NCI-H69 (cell line): ENCODE measurements at regions not wholly inside any gene's neighbourhood (a gene's known extent, or its start where the extent isn't known, plus 50 kb on each side); places are given as distances from the start of the nearest gene placed in this dataset.
A peak's percentile ranks its signal among the peaks of the same experiment; 100 is the strongest.

Experiments used
- DNase-seq: peaks from one replicate; lab custom pipeline; 2025; lab: John Stamatoyannopoulos, UW

DNA sequence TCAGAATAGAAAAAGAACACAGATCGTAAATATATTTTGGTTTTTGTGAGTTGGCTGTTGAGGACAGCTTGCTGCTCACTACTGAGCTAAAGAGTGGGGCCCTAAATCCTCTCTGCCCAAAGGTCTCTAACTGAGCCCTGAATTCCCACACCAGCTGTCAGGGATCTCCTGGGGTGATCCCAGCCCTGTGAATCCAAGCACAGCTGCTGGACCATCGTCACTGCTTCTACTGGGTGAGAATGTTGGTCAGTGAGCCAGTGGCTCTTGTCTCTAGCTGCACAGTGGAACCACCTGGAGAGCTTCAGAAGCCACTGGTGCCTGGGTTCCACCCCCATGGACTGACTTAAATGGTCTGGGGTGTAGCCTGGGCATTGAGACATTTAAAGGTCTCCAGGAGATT lies 90.5 kb upstream of the IL12A start:
- DNase-seq, result no peak

DNA sequence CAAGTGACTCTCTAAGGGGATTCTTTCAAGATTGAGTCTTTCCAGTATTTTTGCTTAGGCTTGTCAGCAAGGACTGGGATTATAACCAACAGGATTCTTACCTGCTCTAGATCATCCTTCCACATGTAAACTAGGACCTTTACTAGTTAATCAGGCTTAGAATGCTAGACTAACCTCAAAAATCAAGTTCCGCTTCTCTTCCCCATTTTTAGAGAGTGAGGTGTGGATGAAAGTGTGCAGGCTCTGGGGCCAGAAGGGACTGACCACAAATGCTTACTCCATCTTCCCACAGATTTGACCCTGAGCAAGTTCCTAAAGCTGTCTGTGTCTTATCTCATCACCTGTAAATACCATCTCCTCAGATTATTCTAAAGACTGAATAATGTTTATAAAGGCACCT lies 89.5 kb upstream of the IL12A start:
- DNase-seq, result no peak

DNA sequence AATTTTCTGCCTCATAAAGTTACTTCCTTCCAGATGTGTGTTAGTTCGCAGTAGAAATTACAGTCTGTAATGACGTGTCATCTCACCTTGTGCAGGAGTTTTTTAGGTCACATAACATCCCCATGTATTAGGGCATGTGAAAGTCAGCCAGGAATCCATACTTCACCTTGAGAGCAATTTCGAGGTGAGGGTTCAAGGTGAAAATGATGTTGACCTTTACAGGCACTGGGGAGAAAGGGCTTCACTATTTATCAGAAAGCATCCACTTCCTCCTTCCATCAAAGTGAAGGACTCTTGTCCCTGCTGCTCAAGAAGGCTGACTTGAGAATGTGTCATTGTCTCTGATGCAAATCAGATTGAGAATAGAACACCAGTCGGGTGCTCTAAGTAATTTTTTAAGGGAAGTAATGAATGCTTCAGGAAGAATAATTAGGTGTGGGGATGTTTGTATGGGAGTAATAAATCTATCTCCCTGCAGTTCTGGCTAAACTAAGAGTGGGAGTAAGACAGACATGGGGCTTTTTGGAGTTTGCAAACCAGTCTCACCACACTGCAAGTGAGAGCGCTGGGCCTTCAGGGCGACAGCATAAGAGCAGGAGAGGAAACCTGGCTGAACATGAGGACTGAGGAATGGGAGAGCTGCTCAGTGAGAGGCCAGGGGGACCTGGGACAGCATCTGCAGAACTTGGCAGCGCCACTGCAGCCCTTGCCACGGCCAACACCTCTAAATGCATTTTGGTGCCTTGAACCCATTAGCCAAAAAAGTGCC lies 85.9 kb upstream of the IL12A start:
- DNase-seq, result no peak

DNA sequence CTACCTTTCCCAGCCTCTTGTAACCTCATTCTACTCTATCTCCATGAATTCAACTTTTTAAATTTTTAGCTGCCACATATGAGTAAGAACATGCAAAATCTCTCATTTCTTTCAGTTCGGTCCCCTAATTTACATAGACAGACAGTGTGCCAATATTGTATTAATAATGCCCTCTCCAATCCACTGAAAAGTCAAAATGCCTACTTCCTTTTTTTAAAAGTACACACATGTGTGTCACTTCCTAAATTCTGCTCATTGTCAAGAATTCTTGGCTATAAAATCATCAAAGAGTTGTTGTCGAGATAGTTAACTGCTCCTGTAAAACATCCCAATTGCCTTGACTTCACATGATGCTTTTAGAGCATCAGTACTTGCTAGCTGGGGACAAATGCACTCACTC lies 84.2 kb upstream of the IL12A start:
- DNase-seq, result no peak

DNA sequence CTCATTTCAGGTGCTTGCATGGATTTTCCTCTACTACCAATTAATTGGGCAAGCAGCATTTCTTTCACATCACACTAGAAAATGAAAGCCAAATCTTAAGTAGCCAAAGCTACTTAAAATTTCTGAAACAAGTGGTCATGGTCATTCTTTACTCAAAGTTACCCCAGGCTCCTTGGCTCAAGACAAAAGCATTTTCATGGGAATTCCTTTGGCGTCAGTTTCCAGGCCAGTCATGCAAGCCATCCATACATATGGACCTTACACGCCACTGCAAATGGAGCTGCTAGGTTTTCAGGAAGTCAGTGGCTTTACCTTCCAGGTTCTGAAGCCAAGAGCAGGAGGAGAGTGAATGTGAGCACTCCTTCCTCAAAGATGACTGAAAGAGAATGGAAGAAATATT lies 83.7 kb upstream of the IL12A start:
- DNase-seq, result no peak

DNA sequence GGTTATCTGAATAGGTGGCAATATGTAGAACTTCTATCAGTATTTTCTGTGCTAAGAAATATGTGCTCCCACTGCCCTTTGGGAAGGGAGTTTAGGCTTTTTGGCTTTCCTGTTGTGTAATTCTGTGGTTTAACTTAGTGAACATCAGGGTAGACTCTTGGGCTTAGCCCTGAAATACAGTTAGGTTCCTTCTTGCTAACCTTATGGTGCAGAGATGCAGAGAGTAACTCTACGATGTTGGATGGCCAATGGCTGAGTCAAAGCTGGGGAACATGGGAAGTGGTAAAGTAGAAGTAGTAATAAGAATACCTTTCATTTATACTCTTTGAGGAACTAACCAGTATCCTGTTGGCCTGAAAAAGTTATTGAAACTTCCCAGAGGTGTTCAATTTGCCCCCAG lies 80.8 kb upstream of the IL12A start:
- DNase-seq, result no peak

DNA sequence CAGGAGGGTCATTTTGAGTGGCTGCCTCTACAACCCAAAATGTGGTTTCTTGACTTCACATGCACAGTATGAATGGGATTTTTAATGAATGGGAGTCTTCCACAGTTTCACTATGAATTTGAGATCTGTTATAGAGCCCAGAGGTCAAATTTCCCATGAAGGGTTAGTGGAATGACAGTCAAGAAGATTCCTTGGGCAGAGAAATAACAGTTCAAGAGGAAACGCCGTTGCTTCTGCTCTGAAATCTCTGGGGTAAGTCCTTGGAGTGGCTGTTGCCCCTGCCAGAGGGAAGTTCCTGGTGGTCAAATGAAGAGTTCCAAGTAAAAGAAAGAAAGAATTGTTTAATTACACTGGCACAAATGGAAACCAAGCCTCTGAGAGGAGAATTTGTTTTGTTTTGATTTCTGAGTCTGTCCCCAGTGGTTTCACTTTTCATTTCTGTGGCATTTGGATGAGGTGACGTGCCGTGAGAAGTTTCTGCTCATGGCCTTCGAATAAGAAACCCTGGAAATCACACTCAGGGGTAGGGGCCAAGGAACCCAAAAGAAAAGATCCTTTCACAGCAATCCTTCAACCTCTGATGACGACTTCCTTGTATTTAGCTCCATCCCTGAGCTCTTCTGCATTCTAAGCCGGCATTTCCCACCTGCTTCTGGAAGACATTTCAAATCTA lies 77.5 kb upstream of the IL12A start:
- DNase-seq, result no peak

DNA sequence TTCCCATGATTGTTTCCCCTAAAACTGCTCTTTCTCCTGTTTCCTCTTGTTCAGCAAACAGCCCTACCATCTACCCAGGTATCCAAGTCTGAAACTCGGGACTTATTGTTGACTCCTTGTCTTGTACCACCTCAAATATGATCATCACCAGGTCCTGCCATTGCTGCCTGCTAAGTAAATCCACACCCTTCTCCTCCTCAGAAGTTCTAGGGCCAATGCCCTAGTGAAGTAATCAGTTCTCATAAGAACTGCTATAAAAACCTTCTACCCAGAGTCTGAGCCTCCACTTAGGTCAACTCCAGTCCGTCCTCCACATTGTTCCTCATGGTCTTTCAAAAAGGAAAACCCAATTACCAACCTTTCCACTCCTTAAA lies 77.0 kb upstream of the IL12A start:
- DNase-seq, result no peak

DNA sequence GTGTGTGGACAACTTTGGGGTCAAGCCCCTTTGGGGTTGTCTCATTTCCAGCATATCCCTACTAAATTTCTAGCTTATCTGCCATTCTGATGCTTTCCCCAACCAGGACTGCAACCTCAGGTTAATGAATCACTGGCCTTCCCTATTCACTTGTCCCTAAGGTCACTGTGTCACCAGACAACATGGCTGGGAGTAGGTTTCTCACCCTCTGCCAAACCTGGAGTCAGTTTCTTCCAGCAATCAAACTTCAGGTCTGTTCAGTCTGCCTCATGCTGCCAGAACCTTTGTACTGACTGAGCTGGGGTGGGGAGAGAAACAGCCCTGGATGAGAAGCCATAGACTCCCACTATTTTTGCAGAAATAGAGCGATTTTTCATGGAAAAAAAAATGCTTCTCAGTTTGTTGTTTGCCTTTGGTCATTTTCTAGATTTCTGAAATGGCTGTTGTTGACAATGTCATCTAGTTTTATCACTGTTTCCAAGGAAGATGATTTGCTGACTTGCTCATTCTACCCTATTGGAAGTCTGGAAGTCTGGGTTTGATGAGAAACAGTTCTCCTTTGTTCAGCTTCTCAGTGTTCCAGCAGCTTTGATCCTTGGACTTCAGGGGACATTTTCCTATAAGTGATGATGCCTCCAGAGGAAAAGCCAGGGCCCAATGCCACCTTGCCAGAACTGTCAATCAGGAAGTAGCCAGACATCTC lies 74.8 kb upstream of the IL12A start:
- DNase-seq, result no peak

DNA sequence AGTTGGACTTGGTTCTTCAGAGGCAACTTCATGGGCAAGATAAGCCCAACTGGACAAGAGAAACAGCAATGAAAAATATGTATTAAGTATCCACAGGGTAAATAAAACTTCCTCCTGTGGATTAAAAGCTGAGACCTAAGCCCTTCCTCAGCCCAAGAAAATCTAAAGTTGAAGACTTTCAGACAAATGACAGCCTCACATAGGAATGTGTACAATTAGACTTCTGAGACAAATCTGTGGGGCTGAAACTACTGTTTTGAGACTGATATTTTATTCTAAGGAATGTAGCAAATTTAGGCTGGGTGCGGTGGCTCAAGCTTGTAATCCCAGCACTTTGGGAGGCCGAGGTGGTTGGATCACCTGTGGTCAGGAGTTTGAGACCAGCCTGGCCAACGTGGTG lies 74.2 kb upstream of the IL12A start:
- DNase-seq, result no peak

DNA sequence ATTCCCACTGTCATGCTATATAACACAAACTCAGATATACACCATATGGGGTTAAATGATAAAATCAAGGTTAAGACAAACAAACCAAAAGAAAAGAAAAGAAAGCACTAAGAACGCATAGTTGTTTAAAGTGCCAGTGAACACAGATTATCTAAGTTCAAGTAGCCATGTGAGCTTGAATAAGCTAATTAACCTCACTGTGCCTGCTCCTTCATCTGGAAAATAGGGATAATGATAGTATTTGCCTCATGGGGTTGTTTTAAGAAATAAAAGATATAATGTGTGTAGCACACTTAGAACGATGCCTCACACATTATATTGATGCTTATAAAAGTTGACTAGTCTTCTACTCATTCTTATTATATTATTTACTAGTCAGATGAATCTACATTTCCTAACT lies 72.6 kb upstream of the IL12A start:
- DNase-seq, result peak; percentile 32

DNA sequence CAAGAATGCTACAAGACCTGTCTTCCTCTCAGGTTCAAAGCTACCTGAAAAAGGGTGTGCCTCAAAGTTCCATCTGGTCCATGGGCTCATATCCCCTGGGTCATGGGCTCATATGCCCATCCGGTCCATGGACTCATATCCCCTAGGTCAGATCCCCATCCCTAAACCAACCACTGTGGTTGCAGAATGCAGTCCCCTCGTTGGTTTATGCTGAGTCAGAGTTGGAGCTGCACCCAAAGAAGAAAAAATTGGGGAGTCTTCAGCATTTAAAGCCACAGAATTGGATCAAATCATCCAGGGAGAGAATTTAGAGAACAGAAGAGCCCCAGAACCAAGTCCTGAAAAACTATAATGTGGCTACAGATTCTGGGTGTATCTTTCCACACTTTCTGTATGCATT lies 71.5 kb upstream of the IL12A start:
- DNase-seq, result no peak

DNA sequence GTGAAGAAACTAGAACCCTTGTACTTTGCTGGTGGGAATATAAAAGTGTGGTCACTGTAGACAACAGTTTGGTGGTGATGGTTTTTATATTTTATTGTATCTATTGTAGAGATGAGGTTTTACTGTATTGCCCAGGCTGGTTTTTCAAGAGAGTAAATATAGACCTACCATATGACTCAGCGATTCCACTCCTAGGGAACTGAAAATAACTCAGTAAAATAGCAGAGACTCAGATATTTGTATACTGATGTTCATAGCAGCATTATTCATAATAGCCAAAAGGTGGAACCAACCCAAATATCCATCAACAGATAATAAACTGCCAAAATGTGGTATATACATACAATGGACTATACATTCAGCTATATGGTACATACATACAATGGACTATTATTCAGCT lies 68.8 kb upstream of the IL12A start:
- DNase-seq, result no peak

DNA sequence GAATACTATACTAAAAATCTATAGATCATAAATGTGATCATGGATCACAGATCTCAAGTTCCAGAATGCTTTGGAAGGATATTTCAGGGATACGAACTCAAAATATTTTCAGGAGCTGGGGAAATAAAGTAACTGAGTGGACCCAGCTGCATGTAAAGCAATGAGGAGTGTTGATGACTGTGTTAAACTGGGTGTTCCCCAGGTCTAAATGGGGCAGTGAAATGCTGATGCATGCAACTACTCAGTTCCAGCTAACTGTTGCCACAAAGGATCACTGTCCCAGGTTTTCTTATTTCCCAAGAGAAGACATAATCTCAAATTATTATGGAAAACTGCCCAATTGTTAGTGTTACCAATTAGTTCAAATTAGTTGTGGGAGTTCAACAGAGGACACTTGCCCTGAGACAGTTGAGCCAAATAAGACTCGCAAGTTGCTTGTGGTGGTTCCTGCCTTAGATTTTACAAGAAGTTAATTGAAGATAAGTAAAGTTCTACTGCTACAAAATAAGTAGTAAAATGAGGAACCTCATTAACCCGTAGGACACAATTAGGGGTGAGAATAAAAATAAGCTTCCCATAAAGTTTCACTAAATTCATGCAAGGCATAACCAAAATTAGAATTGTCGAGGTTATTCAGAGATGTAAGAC lies 66.3 kb upstream of the IL12A start:
- no peak for DNase-seq

DNA sequence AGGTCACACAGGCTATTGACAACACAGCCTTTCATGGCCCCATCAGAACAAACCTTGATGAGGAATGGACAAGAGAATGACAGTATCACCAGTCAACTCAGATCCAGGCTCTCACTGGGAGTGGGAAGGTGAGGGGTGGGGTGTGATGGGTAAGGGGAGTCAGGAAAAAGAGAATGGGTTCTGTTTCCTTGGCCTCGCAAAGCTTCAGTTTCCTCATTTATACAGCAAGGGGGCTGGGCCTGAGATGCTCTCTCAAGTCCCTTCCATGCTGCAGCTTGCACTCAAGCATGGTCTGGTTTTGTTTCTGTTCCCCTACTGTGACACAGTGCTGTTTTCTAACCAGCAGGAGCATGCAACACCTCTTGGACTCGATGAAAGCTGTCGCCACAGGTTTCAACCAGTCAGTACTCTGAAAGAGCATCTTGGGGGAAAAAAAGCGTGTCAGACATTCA lies 65.7 kb upstream of the IL12A start:
- no peak for DNase-seq

DNA sequence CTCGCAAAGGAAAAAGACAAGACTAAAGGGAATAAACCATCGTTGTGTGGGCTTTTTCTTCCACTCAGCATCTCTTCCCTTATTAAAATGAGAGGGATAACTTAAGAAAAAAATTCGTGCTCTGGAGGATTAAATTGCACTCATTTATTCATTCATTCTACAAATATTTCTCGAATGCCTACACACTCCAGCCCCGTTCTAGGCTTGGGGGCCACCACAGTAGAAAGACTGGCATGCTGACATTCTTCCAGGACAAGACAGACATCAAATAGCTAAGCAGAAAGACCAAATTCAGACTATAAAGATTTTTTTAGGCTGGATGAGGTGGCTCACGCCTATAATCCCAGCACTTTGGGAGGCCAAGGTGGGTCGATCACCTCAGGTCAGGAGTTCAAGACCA lies 65.3 kb upstream of the IL12A start:
- no peak for DNase-seq

DNA sequence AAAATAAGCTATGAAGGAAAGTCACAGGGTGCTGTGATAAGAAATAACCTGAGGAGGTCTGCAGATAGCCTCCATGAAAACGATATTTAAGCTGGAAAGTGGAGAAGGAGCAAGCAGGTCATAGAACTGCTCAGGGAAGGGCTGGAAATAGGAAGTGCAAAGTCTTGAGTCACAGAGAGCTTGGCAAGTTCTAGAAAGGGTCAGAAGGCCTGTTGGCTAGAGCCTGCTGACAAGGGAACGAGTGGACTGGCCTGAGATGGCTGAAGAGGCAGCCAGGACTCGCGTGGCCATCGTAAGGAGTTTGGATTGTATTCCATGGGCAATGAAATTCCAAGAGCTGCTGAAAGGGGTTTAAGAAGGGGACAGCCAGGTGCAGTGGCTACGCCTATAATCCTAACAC lies 64.7 kb upstream of the IL12A start:
- no peak for DNase-seq

DNA sequence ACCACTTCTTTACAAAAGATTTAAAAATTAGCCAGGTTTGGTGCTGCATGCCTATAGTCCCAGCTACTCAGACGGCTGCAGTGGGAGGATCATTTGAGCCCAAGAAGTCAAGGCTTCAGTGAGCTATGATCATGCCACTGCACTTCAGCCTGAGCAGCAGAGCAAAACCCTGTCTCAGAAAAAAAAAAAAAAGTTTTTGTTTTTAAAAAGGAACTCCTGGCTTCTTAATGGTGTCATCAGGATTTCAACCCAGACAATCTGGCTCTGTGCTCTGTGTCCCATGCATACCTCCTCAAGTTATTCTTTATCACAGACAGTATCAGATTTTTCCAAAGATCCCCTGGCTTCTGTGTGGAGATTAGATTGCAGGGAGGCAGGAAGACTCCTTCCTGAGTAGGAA lies 64.2 kb upstream of the IL12A start:
- no peak for DNase-seq

DNA sequence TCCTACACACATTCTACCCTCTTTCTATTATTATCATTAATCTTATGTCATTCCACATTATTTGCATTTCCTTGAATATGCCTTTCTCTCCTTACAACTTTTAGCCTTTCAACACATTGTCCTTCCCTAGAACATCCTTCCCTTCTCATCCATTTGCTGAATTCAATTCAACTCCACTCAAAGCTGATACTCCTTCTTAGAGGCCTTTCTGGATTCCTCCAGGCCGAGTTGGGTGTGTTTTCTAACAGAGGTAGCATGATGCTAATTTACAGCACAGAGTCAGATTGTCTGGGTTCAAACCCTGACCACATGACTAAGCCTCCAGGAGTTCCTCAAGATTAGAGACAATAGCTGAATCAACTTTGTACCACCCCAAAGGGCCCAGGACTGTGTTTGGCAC lies 63.4 kb upstream of the IL12A start:
- no peak for DNase-seq

DNA sequence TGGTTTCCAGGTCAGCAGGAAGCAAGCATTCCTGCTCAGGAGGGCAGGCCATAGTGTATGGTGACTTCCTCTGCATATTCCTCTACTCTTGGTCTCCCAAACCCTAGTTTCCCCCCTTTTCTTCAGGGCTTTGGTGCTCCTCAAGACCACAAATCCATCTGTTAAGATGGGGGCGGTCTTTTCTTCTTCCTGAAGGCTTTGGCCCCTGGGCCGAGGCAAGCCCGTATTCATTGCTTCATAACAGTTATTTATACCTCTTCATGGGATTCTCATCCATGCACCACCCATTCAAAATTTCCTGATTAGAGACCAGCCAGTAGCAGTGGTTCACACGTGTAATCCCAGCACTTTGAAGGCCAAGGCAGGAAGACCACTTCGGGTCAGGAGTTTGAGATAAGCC lies 62.1 kb upstream of the IL12A start:
- no peak for DNase-seq

DNA sequence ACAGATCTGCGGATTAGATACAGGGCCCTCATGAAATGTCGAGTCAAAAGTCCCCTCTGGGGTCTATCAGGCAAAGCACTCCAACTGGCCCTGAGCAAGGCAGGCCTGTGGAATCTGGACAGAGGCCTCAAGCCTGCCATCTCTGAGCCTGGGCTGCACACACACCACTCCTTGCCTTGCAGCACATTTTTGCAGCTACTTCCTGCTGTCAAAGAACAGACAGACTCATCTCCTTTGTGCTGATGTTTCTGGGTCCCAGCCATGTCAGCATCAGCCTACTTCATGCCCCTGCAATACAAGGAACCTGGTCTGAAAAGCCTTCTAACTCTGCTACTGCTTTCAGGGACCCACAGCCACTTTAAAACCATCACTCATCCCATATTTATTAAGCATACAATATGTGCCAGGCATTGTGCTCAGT lies 60.6 kb upstream of the IL12A start:
- no peak for DNase-seq

DNA sequence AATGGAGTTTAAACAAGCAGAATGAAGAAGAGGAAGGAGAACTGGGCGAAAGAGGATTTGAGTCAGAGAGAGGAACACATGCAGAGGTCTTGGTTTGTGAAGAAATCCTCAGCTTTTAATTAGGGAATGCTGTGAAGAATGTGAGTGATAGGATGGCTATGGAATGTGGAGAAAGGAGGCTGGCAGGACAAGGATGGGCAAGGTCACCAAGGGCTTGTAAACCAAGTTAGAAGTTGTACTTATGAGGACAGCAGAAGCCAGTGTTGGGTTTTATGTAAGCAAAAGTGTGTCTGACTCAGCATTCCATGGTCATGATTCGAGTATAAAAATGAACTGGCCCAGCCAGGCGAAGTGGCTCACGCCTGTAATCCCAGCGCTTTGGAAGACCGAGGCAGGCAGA lies 60.0 kb upstream of the IL12A start:
- DNase-seq, result no peak
